ENCODE measurements at regions not wholly inside any gene's neighbourhood (a gene's known extent, or its start where the extent isn't known, plus 50 kb on each side); places are given as distances from the start of the nearest gene placed in this dataset.
"Not testable (repeated sequence)": the region's sequence is repeated elsewhere in the genome, so short reads cannot be mapped to it uniquely, and the experiment has no call there.

DNA sequence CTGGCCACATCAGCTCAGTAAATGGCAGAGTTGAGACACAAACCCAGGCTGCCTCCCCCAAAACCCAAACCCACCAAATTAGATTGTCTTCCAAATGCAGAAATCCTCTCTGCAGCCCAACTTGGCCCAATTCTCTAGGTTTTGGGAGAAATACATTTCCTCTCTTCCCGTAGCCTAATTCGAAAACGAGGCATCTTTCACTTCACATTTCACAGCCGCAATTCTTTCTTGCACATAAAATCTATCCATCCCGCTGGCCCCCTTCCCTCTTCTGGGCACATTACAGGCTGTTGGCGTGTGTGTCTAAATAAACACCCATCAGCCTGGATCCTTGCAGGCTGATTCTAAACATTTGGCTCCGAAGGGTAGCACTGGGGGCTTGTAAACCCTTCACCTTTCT is 83.8 kb upstream of the VRK1 start:
- H3K27ac ChIP-seq (ENCODE audit: low read length) = no peak overlapping the region
- DNase-seq = no peak
- intact Hi-C loops (cut with DNase I) = no loop called here
- H3K4me3 ChIP-seq (ENCODE audit: low read length) = no peak overlapping the region
- no peaks in the 10 kb centered on the region for H3K4me1 ChIP-seq (ENCODE audit: control insufficient read depth, insufficient read depth, low read length)
- whole genome bisulfite sequencing = 69% methylated on average over 7 of the region's 7 CpGs
- ATAC-seq = no peak
- no peaks in the 10 kb centered on the region for H3K27me3 ChIP-seq (ENCODE audit: control insufficient read depth, insufficient read depth)
- no peaks in the 10 kb centered on the region for H3K9me3 ChIP-seq (ENCODE audit: control insufficient read depth, low read length)

DNA sequence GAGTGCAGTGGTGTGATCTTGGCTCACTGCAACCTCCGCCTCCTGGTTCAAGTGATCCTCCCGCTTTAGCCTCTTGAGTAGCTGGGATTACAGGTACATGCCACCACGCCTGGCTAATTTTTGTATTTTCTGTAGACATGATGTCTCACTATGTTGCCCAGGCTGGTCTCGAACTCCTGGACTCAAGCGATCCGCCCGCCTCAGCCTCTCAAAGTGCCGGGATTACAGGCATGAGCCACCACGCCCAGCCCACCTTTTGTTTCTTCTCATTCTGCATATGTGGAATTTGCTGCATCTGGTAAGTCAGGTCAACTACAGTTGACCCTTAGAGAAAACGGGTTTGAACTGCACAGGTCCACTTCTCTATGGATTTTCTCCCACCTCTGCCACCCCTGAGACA is 82.6 kb upstream of the VRK1 start:
- 82% methylated on average over 10 of the region's 10 CpGs for WGBS
- H3K27me3 ChIP-seq (ENCODE audit: control insufficient read depth, insufficient read depth); DNase-seq; intact Hi-C loops (cut with DNase I); ATAC-seq; H3K4me1 ChIP-seq (ENCODE audit: control insufficient read depth, insufficient read depth, low read length); H3K27ac ChIP-seq (ENCODE audit: low read length); H3K9me3 ChIP-seq (ENCODE audit: control insufficient read depth, low read length); H3K4me3 ChIP-seq (ENCODE audit: low read length): not testable (repeated sequence)

DNA sequence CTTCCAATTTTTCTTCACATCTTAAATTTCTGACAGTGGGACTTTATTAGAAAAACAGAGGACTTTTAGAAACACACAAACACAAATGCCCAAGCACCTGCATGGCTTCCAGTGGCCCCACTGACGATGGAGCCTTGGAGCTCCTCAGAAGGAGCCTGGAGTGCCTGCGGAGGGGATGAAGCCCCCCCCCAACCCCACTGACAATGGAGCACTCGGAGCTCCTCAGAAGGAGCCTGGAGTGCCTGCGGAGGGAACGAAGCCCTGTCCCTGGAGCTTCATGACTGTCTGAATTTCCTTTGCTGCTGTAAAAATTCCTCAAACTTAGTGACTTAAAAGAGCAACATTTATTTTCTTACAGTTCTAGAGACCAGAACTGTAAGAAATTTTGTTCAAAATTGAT is 80.1 kb upstream of the VRK1 start:
- intact Hi-C loops (cut with DNase I) = no loop called here
- no peak for ATAC-seq
- H3K27ac ChIP-seq (ENCODE audit: low read length) = no peak overlapping the region
- no peak overlapping the region for H3K4me3 ChIP-seq (ENCODE audit: low read length)
- no peak for DNase-seq
- no peaks in the 10 kb centered on the region for H3K9me3 ChIP-seq (ENCODE audit: control insufficient read depth, low read length)
- no peaks in the 10 kb centered on the region for H3K4me1 ChIP-seq (ENCODE audit: control insufficient read depth, insufficient read depth, low read length)
- H3K27me3 ChIP-seq (ENCODE audit: control insufficient read depth, insufficient read depth) = no peaks in the 10 kb centered on the region
- 85% methylated on average over 5 of the region's 5 CpGs for WGBS

DNA sequence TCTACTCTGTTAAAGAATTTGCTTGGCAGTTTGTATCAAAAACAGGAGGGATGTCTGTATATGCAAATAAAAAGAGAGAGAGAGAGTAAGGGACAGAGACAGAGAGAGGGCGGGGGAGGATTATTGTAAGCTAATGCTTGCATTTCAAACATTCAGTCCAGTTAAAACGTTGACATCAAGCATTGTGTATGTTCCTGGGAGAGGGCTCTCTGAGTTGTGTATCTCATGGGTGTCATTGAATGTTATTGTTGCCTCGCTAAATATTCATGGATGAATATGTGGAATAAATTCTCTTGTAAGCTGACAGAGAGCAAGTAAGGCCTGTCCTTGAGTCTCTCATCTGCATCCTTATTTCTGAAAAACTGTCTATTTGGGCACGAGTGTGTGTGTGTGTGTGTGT is 78.8 kb upstream of the VRK1 start:
- Histone ChIP-seq H3K9me3 (ENCODE audit: control insufficient read depth, low read length) (no peaks in the 10 kb centered on the region), H3K4me1 (ENCODE audit: control insufficient read depth, insufficient read depth, low read length) (no peaks in the 10 kb centered on the region), H3K4me3 (ENCODE audit: low read length) (no peak overlapping the region), H3K27ac (ENCODE audit: low read length) (no peak overlapping the region), H3K27me3 (ENCODE audit: control insufficient read depth, insufficient read depth) (no peaks in the 10 kb centered on the region)
- no peak for DNase-seq
- intact Hi-C loops (cut with DNase I) = no loop called here
- no peak for ATAC-seq
- 67% methylated on average over 4 of the region's 4 CpGs for WGBS

DNA sequence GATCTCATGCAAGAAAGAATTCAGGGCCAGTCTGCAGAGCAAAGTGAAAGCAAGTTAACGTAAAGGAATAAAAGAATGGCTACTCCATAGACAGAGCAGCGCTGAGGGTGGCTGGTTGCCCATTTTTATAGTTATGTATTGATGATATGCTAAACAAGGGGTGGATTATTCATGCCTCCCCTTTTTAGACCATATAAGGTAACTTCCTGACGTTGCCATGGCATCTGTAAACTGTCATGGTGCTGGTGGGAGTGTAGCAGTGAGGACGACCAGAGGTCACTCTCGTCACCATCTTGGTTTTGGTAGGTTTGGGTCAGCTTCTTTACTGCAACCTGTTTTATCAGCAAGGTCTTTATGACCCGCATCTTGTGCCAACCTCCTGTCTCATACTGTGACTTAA is 76.5 kb upstream of the VRK1 start:
- intact Hi-C loops (cut with DNase I); DNase-seq; H3K27me3 ChIP-seq (ENCODE audit: control insufficient read depth, insufficient read depth); H3K9me3 ChIP-seq (ENCODE audit: control insufficient read depth, low read length); H3K4me1 ChIP-seq (ENCODE audit: control insufficient read depth, insufficient read depth, low read length); ATAC-seq; H3K4me3 ChIP-seq (ENCODE audit: low read length); H3K27ac ChIP-seq (ENCODE audit: low read length): not testable (repeated sequence)
- WGBS = 66% methylated on average over 6 of the region's 6 CpGs

DNA sequence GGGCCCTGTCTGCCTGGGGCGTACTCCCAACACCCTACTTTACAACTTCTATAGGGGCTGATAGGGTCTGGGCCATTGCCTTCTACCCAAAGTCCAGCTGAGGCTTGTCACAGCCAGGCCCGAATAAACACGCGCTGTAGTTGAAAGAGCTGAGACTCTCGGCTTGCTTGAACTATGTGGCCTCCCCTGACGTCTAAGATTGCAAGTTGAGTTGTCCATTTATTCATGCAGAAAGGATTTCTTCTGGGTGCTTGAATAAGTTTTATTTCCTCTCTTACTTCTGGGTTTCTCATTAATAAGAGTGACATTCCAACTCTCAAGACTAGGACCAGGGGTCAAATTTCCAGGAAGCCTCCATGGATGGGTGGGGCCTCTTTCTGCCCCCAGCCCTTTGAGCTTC is 74.4 kb upstream of the VRK1 start:
- no peak for ATAC-seq
- Histone ChIP-seq H3K4me1 (ENCODE audit: control insufficient read depth, insufficient read depth, low read length) (no peaks in the 10 kb centered on the region), H3K27me3 (ENCODE audit: control insufficient read depth, insufficient read depth) (no peaks in the 10 kb centered on the region), H3K27ac (ENCODE audit: low read length) (no peak overlapping the region), H3K9me3 (ENCODE audit: control insufficient read depth, low read length) (no peaks in the 10 kb centered on the region), H3K4me3 (ENCODE audit: low read length) (no peak overlapping the region)
- intact Hi-C loops (cut with DNase I) = no loop called here
- DNase-seq = no peak
- WGBS = 69% methylated on average over 6 of the region's 6 CpGs

DNA sequence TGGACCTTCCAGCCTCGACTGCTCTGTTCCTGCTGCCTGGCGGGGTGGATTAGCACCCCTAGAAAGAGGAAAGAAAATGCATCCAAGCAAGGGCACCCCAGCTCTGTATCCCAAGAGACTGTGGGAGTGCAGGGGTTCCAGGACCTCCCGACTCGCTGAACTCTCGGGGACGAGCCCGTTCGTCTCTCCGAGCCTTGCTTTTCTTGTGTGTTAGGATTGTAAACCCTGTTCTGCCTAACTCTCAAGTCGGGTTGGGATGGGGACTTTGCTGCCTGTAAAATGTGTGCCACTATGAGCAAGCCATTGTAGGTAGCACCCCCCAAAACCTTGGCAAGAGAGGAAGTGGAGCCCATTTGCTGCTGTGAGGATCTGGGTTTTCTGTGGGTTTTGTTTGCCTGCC is 73.2 kb upstream of the VRK1 start:
- Histone ChIP-seq H3K9me3 (ENCODE audit: control insufficient read depth, low read length) (no peaks in the 10 kb centered on the region), H3K27me3 (ENCODE audit: control insufficient read depth, insufficient read depth) (no peaks in the 10 kb centered on the region), H3K4me3 (ENCODE audit: low read length) (no peak overlapping the region), H3K4me1 (ENCODE audit: control insufficient read depth, insufficient read depth, low read length) (no peaks in the 10 kb centered on the region), H3K27ac (ENCODE audit: low read length) (no peak overlapping the region)
- intact Hi-C loops (cut with DNase I) = no loop called here
- WGBS = 89% methylated on average over 10 of the region's 10 CpGs
- no peak for DNase-seq
- ATAC-seq = no peak

DNA sequence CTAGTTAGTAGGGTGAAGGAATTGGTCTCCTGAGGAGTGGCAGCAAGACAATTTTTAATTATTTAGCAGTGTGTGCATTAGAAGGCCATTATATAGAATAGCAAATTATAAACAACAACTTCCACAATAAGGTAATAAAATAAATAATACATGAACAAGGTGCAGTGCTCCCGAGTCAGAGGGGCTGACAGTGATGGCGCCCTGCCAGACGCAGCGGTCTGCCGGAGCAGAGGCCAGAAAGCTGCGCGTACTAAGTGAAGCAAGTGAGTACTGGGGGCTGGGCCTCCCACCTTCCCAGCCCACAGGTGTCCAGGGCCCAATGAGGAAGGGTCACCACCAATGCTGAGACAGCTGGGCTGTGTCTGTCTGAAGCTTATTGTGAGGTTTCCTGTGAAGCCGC is 72.0 kb upstream of the VRK1 start:
- no peak for ATAC-seq
- 90% methylated on average over 8 of the region's 8 CpGs for WGBS
- H3K27me3 ChIP-seq (ENCODE audit: control insufficient read depth, insufficient read depth) = no peaks in the 10 kb centered on the region
- H3K4me3 ChIP-seq (ENCODE audit: low read length) = no peak overlapping the region
- no peak for DNase-seq
- intact Hi-C loops (cut with DNase I) = no loop called here
- H3K4me1 ChIP-seq (ENCODE audit: control insufficient read depth, insufficient read depth, low read length) = no peaks in the 10 kb centered on the region
- H3K27ac ChIP-seq (ENCODE audit: low read length) = no peak overlapping the region
- no peaks in the 10 kb centered on the region for H3K9me3 ChIP-seq (ENCODE audit: control insufficient read depth, low read length)

DNA sequence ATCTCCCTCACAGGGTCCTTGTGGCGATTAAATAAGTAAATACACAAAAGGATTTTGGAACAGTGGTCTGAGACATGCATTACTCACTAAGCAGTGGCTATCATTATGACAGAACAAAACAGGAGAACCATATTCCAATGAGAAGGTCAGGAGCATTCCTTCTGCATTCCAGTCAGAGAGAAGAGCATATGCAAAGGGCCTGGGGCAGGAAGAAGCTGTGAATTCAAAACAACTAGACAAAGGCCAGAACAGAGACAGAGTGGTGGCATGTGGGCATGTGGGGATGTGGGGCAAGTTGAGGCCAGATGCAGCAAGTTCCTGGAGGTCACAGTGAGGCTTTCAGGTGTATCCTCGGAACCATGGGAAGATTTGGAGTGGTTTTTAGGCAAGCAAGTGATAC is 70.1 kb upstream of the VRK1 start:
- no peak for DNase-seq
- intact Hi-C loops (cut with DNase I) = no loop called here
- Histone ChIP-seq H3K27ac (ENCODE audit: low read length) (no peak overlapping the region), H3K9me3 (ENCODE audit: control insufficient read depth, low read length) (no peaks in the 10 kb centered on the region), H3K27me3 (ENCODE audit: control insufficient read depth, insufficient read depth) (no peaks in the 10 kb centered on the region), H3K4me1 (ENCODE audit: control insufficient read depth, insufficient read depth, low read length) (no peaks in the 10 kb centered on the region), H3K4me3 (ENCODE audit: low read length) (no peak overlapping the region)
- ATAC-seq = no peak
- 59% methylated on average over 2 of the region's 2 CpGs for WGBS

DNA sequence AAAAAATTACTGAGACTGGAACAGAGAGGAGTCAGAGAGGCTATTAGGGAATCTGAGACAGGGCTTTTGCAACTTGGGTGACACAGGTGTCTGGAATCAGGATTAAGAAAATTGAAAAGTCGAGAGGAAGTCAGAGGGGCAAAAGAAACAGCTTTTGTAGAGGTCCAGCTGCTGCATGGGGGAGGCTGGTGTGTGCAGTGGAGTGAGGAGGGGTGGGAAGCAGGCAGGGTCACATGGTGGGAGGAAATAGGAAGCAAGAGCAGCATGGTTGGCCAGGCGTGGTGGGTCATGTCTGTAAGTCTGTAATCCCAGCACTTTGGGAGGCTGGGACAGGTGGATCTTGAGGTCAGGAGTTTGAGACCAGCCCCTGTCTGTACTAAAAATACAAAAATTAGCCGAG is 69.7 kb upstream of the VRK1 start:
- Histone ChIP-seq H3K27ac (ENCODE audit: low read length) (no peak overlapping the region), H3K9me3 (ENCODE audit: control insufficient read depth, low read length) (no peaks in the 10 kb centered on the region), H3K4me1 (ENCODE audit: control insufficient read depth, insufficient read depth, low read length) (no peaks in the 10 kb centered on the region), H3K4me3 (ENCODE audit: low read length) (no peak overlapping the region), H3K27me3 (ENCODE audit: control insufficient read depth, insufficient read depth) (no peaks in the 10 kb centered on the region)
- DNase-seq (no peak), ATAC-seq (no peak)
- WGBS = 64% methylated on average over 3 of the region's 3 CpGs
- intact Hi-C loops (cut with DNase I) = no loop called here

DNA sequence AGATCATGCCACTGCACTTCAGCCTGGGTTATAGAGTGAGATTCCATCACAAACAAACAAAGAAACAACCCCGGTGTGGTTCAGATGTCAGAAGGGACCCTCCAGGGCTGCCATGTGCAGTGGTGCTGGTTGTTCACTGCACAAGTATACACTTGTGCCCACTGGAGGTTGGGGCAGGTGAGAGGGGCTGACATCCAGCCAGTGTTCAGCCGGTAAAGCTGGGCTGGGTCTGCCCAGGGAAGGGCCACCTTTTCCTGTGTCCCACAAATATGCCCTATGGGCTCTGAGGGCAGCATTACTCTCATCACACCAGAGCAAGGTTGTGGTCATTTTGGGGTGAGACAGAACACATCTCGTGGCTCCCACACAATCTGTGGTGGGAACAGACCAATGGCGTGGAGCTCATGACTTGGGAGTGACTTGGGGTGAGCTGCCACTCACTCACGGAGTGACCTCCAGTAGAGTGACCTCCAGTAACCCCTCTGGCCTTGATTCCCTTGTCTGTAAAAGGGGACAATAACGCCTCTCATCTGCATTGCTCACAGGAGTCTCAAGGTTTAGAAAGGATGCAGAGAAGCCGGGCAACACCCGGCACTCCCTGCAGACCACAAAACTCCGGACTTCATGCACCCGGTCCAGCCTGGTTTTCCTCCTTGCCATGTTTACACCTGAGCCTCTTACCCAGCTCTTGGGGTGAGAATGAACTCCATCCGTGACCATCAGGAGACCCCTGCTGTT is 69.0 kb upstream of the VRK1 start:
- intact Hi-C loops (cut with DNase I) = no loop called here
- 76% methylated on average over 11 of the region's 11 CpGs for WGBS
- Histone ChIP-seq H3K27me3 (ENCODE audit: control insufficient read depth, insufficient read depth) (peaks cover 3% of the 10 kb centered on the region), H3K4me3 (ENCODE audit: low read length) (no peak overlapping the region), H3K4me1 (ENCODE audit: control insufficient read depth, insufficient read depth, low read length) (no peaks in the 10 kb centered on the region), H3K9me3 (ENCODE audit: control insufficient read depth, low read length) (no peaks in the 10 kb centered on the region), H3K27ac (ENCODE audit: low read length) (no peak overlapping the region)
- no peak for ATAC-seq
- no peak for DNase-seq

DNA sequence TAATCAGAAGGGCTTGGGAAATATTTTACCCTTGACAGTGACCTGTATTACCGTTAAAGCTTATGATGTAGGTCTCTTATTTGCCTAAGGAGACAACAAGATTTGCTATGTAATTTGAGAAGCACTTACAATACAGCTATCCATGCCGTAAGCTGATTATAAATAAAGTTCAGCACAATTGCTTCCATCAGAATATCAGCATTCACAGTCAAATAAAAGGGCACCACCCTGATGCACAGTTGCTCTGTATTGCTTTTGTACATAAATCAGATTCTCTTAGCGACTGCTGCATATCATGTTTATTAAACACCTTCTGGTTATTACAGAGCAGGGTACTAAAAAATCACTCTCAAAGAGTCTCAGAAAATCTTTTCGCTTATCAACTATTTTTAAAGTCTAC is 67.3 kb upstream of the VRK1 start:
- ATAC-seq (no peak), DNase-seq (no peak)
- WGBS = 70% methylated on average over 4 of the region's 4 CpGs
- intact Hi-C loops (cut with DNase I) = loop anchor here in 1 of 4 donors (10.0 kb wide), 1 partner anchor 155 kb away; no protein-coding TSS in a partner anchor
- peaks cover 3% of the 10 kb centered on the region for H3K27me3 ChIP-seq (ENCODE audit: control insufficient read depth, insufficient read depth)
- H3K4me3 ChIP-seq (ENCODE audit: low read length) = no peak overlapping the region
- no peaks in the 10 kb centered on the region for H3K9me3 ChIP-seq (ENCODE audit: control insufficient read depth, low read length)
- H3K27ac ChIP-seq (ENCODE audit: low read length) = no peak overlapping the region
- H3K4me1 ChIP-seq (ENCODE audit: control insufficient read depth, insufficient read depth, low read length) = no peaks in the 10 kb centered on the region

Measured in right cardiac atrium (tissue), 5 donors.